ENCODE measurements at regions not wholly inside any gene's neighbourhood (a gene's known extent, or its start where the extent isn't known, plus 50 kb on each side); places are given as distances from the start of the nearest gene placed in this dataset.
A peak's percentile ranks its signal among the peaks of the same experiment; 100 is the strongest.

GRCh38 chr17:79558091-79558900 is 52.6 kb downstream of the RBFOX3 start:
- H4K20me1 ChIP-seq (ENCODE audit: insufficient read depth) = no peaks in the 10 kb centered on the region
- no peak overlapping the region for H3K4me3 ChIP-seq (ENCODE audit: low read length)
- H3K9ac ChIP-seq (ENCODE audit: low read length) = peak overlapping the region; percentile 3
- H3K4me2 ChIP-seq (ENCODE audit: low read length) = no peak overlapping the region
- H3K9me3 ChIP-seq (ENCODE audit: low read length) = peaks cover under 1% of the 10 kb centered on the region
- no peak overlapping the region for H3K27ac ChIP-seq (ENCODE audit: low read length)
- no peaks in the 10 kb centered on the region for H3K9me2 ChIP-seq (ENCODE audit: insufficient read depth, low read length)
- H2AFZ ChIP-seq (ENCODE audit: low read depth, low read length) = no peak overlapping the region
- no peaks in the 10 kb centered on the region for H3F3A ChIP-seq (ENCODE audit: insufficient read depth, low read length, poor library complexity, severe bottlenecking)
- no peaks in the 10 kb centered on the region for H3K36me3 ChIP-seq (ENCODE audit: insufficient read depth, low read length)
- H3K27me3 ChIP-seq (ENCODE audit: insufficient read depth, low read depth, low read length) = no peaks in the 10 kb centered on the region
- H3K79me2 ChIP-seq (replicated peaks; ENCODE audit: insufficient read depth, low read length) = no peaks in the 10 kb centered on the region
- TF ChIP-seq EP300 (conservative IDR thresholded peaks at IDR 0.05; ENCODE audit: poor library complexity, severe bottlenecking) = no peak
- no peak for TF ChIP-seq REST (IDR thresholded peaks at IDR 0.05; ENCODE audit: borderline replicate concordance)
- no peak for TF ChIP-seq EZH2 (IDR thresholded peaks at IDR 0.05; ENCODE audit: borderline replicate concordance, insufficient read depth, low read length, poor library complexity, severe bottlenecking)
- no peak for TF ChIP-seq CTCF (IDR thresholded peaks at IDR 0.05; ENCODE audit: poor library complexity, severe bottlenecking)
- TF ChIP-seq POLR2AphosphoS5 (IDR thresholded peaks at IDR 0.05) = no peak
- TF ChIP-seq TAF1 (IDR thresholded peaks at IDR 0.05; ENCODE audit: low read depth) = no peak
- no peak for TF ChIP-seq RAD21 (conservative IDR thresholded peaks at IDR 0.05)

GRCh38 chr17:79557276-79558090 is 53.4 kb downstream of the RBFOX3 start:
- no peaks in the 10 kb centered on the region for H3K27me3 ChIP-seq (ENCODE audit: insufficient read depth, low read depth, low read length)
- no peaks in the 10 kb centered on the region for H3K9me3 ChIP-seq (ENCODE audit: low read length)
- no peak overlapping the region for H3K4me3 ChIP-seq (ENCODE audit: low read length)
- H4K20me1 ChIP-seq (ENCODE audit: insufficient read depth) = no peaks in the 10 kb centered on the region
- no peaks in the 10 kb centered on the region for H3F3A ChIP-seq (ENCODE audit: insufficient read depth, low read length, poor library complexity, severe bottlenecking)
- H3K4me2 ChIP-seq (ENCODE audit: low read length) = no peak overlapping the region
- H3K27ac ChIP-seq (ENCODE audit: low read length) = no peak overlapping the region
- TF ChIP-seq MXI1 (conservative IDR thresholded peaks at IDR 0.05; ENCODE audit: poor library complexity, severe bottlenecking) = no peak
- no peak for TF ChIP-seq POLR2AphosphoS5 (IDR thresholded peaks at IDR 0.05)
- TF ChIP-seq EP300 (conservative IDR thresholded peaks at IDR 0.05; ENCODE audit: poor library complexity, severe bottlenecking) = no peak
- TF ChIP-seq REST (IDR thresholded peaks at IDR 0.05; ENCODE audit: borderline replicate concordance) = no peak
- TF ChIP-seq CTCF (IDR thresholded peaks at IDR 0.05; ENCODE audit: poor library complexity, severe bottlenecking) = no peak
- no peak for TF ChIP-seq EZH2 (IDR thresholded peaks at IDR 0.05; ENCODE audit: borderline replicate concordance, insufficient read depth, low read length, poor library complexity, severe bottlenecking)
- no peak for TF ChIP-seq SMC3 (conservative IDR thresholded peaks at IDR 0.05; ENCODE audit: poor library complexity)
- TF ChIP-seq TAF1 (IDR thresholded peaks at IDR 0.05; ENCODE audit: low read depth) = no peak
- TF ChIP-seq RAD21 (conservative IDR thresholded peaks at IDR 0.05) = no peak
- H3K36me3 ChIP-seq (ENCODE audit: insufficient read depth, low read length) = no peaks in the 10 kb centered on the region
- H3K9ac ChIP-seq (ENCODE audit: low read length) = peak overlapping the region; percentile 3
- H3K9me2 ChIP-seq (ENCODE audit: insufficient read depth, low read length) = no peaks in the 10 kb centered on the region
- no peak overlapping the region for H2AFZ ChIP-seq (ENCODE audit: low read depth, low read length)
- H3K79me2 ChIP-seq (replicated peaks; ENCODE audit: insufficient read depth, low read length) = no peaks in the 10 kb centered on the region

All from neural cell (in vitro differentiated cells).